BJ (cell line): ENCODE measurements at regions not wholly inside any gene's neighbourhood (a gene's known extent, or its start where the extent isn't known, plus 50 kb on each side); places are given as distances from the start of the nearest gene placed in this dataset.

ENCODE experiments used
- CTCF ChIA-PET: fragments of 350-600 bp; formaldehyde crosslinking; extraction: SDS; loops from one replicate; lab custom pipeline; 2021; ENCODE audit warnings: antibody characterized with exemption, inconsistent platforms; lab: Yijun Ruan, JAX
- POLR2A ChIA-PET: fragments of 300-600 bp; sonication (Branson Sonifier 250); formaldehyde crosslinking; extraction: SDS; loops from one replicate; lab custom pipeline; 2021; ENCODE audit warnings: antibody characterized with exemption; lab: Charles Lee
- DNase-seq: peaks from one replicate; pipeline ENCODE4 v3.0.0-alpha.2; 2011; ENCODE audit warnings: low read depth
- H3K27me3 ChIP-seq: 2 replicates; pipeline ENCODE4 v1.6.0; 2011; ENCODE audit warnings: low read length; ENCODE audit not compliant: control insufficient read depth, insufficient read depth
- H3K36me3 ChIP-seq: 2 replicates; pipeline ENCODE4 v1.5.1; 2011; ENCODE audit warnings: low read length; ENCODE audit not compliant: control insufficient read depth, insufficient read depth
- H3K4me3 ChIP-seq: 2 replicates; pipeline ENCODE4 v1.5.1; 2011; ENCODE audit warnings: low read depth, mild to moderate bottlenecking, control low read depth, low read length
- CTCF ChIP-seq: IDR thresholded peaks from 2 replicates; pipeline ENCODE4 v1.5.1; 2011; ENCODE audit warnings: low read depth, mild to moderate bottlenecking, control low read depth, inconsistent platforms, low read length, moderate library complexity; ENCODE audit not compliant: insufficient read depth

GRCh38 chr2:45261746-45262145, 252.5 kb upstream of the SIX2 start:
- Histone ChIP-seq H3K27me3 (peaks cover 4% of the 10 kb centered on the region; the same call in 1 of the 2 replicates), H3K4me3 (no peak overlapping the region)

DNA sequence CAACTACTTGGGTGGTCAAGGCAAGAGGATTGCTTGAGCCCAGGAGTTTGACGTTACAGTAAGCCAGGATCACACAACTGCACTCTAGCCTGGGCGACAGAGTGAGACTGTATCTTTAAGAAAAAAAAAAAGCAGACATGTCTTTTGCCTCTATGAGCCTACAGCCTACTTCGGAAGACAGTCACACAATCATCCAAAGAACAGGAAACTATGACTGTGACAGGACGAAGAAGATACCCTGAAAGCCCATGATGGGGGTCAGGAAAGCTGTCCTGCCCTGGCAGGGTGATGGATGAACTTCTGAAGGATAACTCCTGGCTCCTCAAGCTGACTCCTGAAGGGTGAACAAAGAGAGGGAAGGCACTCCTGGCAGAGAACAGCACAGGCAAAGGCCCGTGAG, 251.7 kb upstream of the SIX2 start:
- TF ChIP-seq CTCF: no peak
- H3K4me3 ChIP-seq: no peak overlapping the region
- POLR2A ChIA-PET: no interaction called here
- H3K27me3 ChIP-seq: peaks cover 4% of the 10 kb centered on the region; the same call in 1 of the 2 replicates
- H3K36me3 ChIP-seq: no peaks in the 10 kb centered on the region
- no peak for DNase-seq
- CTCF ChIA-PET: no interaction called here

More at GRCh38 chr2:45261746-45262145, 252.5 kb upstream of the SIX2 start:
- ChIA-PET POLR2A (no interaction called here), CTCF (no interaction called here)
- DNase-seq: no peak
- H3K36me3 ChIP-seq: no peaks in the 10 kb centered on the region
- TF ChIP-seq CTCF: no peak

DNA sequence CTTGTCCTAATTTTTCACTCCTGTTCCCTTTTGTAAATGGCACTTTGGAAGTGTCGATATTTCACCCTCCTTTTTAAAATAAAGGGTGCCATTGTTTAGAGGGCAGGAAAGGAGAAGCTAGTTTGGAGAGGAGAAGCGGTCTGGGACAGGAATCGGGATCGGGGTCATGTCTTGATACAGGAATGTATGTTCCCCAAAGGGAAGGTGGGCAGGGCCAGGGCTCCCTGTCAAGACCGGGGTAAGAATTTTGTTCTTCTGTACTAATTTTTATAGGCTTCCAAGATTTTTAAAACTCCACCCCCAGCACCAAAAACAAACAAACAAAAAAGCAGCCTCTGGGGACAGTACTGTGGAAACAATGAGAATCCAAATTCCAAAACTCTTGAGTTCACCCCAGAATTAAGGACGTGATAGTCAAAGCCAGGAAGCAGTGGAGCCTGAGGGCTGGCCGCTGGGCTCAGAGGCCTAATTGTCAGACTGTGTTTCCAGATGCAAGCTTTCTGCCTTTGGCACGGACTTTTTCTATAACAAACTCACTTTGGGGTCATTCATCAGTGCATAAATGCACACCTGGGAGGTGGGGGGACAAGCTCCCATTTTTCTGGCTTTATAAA, 250.4 kb upstream of the SIX2 start:
- Histone ChIP-seq H3K27me3 (peaks cover 4% of the 10 kb centered on the region; the same call in 1 of the 2 replicates), H3K36me3 (no peaks in the 10 kb centered on the region), H3K4me3 (no peak overlapping the region)
- CTCF ChIA-PET: no interaction called here
- no peak for TF ChIP-seq CTCF
- no peak for DNase-seq
- POLR2A ChIA-PET: no interaction called here

DNA sequence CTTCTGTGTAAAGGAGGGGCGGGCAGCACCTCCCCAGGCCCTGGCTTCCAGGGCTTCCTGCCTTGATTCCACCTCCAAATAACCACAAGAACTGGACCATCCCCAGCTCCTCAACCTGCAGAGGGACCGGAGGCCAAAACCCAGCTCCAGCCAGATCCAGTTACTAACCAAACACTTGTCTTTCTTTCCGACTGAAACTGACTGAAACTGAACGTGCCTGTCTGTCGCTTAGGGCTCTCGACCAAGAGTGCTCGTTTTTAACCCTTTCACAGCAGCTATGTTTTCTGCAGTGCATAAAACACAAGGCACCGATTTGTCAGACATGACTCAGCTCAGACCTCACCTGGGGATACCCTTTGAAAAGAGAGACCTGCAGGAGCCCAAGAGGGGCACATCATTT, 249.9 kb upstream of the SIX2 start:
- peaks cover 3% of the 10 kb centered on the region; the same call in 1 of the 2 replicates for H3K27me3 ChIP-seq
- H3K4me3 ChIP-seq: no peak overlapping the region
- TF ChIP-seq CTCF: no peak
- no peak for DNase-seq
- ChIA-PET POLR2A (no interaction called here), CTCF (interaction anchor here (1.6 to 2.3 kb wide), 2 partner anchors 21 to 278 kb away, joined by 4 to 8 read pairs; no protein-coding TSS in a partner anchor)
- no peaks in the 10 kb centered on the region for H3K36me3 ChIP-seq

DNA sequence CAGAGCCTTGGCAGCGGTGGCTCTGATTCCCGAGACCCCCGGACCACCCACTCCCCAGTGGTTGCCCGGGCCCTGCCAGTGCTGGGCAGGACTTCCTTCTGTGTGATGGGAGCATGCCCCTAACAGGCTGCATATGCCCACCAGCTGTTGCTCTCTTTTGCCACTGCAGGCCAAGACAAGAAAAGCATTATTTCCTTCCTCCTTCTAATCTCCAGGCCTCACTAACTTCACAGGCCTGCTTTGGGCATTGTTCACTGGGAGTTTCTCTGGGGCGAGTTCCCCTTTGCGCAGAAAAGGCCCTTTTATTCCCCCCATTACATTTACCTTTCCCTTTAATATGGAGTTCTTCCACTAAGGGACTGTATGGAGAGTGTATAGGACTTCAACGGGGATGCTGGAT, 249.1 kb upstream of the SIX2 start:
- ChIA-PET POLR2A (no interaction called here), CTCF (interaction anchor here (1.6 to 2.3 kb wide), 2 partner anchors 20 to 277 kb away, joined by 4 to 8 read pairs; no protein-coding TSS in a partner anchor)
- Histone ChIP-seq H3K36me3 (no peaks in the 10 kb centered on the region), H3K27me3 (peaks cover 3% of the 10 kb centered on the region; the same call in 1 of the 2 replicates), H3K4me3 (no peak overlapping the region)
- TF ChIP-seq CTCF: no peak
- no peak for DNase-seq
